Activated T-cell treated with anti-CD3 and anti-CD28 coated beads for 48 hours (primary cell): ENCODE measurements at regions not wholly inside any gene's neighbourhood (a gene's known extent, or its start where the extent isn't known, plus 50 kb on each side); places are given as distances from the start of the nearest gene placed in this dataset.
"Not testable (repeated sequence)": the region's sequence is repeated elsewhere in the genome, so short reads cannot be mapped to it uniquely, and the experiment has no call there.

Experiments
- DNase-seq: peaks from one replicate; pipeline ENCODE4 v3.0.0-alpha.2; 2020; ENCODE audit warnings: low read depth

DNA sequence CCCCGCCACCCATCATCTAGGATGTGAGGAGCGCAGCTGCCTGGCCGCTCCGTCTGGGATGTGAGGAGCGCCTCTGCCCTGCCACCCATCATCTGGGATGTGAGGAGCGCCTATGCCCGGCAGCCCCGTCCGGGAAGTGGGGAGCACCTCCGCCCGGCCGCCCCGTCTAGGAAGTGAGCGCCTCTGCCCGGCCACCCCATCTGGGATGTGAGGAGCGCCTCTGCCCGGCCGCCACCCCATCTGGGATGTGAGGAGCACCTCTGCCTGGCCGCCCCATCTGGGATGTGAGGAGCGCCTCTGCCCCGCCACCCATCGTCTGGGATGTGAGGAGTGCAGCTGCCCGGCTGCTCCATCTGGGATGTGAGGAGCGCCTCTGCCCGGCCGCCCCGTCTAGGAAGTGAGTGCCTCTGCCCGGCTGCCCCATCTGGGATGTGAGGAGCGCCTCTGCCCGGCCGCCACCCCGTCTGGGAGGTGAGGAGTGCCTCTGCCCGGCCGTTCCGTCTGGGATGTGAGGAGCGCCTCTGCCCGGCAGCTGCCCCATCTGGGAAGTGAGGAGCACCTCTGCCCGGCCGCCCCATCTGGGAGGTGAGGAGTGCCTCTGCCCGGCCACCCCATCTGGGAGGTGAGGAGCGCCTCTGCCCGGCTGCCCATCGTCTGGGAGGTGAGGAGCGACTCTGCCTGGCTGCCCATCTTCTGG is 1086.5 kb downstream of the TYW1 start:
- DNase-seq = not testable (repeated sequence)

DNA sequence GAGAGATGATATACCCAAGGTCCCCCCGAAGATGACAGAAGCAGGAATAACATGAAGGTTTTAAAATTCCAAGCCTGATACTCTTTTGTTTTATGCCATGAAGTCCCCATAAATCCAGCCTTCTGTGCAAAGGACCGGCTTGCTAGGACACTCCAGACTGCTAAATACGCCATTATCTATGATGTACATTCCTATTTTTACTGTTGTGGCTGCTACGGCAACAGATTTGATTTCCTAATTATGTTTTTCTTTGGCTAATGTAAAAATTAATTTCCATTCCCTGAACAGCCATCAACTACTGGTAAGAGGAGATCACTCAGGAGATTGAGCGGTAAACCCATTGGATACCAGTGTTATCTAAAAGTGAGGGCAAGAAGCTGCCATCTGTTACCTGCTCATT is 1090.8 kb downstream of the TYW1 start:
- DNase-seq = no peak

DNA sequence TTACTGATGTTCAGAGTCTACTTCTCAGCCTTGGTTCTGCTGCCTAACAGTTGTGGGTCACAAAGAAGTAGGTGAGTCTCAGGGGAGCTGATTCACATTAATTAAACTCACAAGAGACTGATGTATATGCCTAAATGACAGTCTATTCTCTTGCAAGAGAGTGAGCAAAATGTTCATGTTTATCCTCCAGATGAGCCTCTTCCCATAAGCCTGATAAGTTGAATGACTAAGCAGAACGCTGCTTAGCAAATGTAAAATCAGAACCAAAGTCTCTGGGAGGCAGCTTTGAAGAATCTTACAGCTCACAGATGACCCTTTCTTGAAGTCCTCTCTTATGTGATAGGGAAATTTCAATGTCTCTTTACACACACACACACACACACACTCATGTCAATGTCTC is 1092.2 kb downstream of the TYW1 start:
- no peak for DNase-seq

DNA sequence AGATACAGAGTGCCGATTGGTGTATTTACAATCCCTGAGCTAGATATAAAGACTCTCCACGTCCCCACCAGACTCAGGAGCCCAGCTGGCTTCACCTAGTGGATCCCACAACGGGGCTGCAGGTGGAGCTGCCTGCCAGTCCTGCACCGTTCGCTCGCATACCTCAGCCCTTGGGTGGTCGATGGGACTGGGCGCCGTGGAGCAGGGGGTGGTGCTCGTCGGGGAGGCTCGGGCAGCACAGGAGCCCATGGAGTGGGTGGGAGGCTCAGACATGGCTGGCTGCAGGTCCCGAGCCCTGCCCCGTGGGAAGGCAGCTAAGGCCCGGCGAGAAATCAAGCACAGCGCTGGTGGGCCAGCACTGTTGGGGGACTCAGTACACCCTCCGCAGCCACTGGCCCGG is 1093.6 kb downstream of the TYW1 start:
- not testable (repeated sequence) for DNase-seq

DNA sequence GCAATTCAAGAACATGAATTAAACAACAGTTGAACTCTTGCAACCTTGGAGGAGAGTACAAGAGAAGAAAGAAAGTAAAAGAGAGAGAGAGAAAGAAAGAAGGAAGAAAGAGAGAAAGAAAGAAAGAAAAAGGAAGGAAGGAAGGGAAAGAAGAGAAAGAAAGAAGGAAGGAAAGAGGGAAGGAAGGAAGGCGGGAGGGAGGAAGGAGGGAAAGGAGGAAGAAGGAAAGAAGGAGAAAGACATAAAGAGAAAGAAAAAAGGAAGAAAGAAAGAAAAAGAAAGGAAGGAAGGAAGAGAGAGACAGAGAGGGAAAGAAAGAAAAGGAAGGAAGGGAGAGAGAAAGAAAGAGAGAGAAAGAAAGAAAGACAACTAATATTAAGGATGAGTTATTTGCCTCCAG is 1106.7 kb downstream of the TYW1 start:
- no peak for DNase-seq

DNA sequence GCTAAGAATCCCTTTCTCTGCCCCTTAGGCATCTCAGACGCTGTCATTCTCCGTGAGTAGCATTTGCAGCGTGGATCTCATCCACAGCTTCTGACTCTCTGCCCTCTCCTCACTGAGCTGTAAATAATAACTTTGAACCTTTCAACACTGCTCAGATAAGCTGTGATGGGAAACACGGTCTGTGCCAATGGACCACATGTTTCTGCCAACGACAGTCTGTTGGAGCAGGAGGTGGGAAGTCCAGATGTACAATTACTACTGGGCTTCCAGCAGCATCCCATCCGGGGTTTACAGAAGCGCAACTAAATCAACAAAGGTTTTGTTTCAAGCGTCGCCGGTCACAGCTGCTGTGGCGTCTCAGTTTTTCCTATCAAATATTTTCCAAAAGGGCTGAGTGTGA is 1110.6 kb downstream of the TYW1 start:
- DNase-seq = no peak

DNA sequence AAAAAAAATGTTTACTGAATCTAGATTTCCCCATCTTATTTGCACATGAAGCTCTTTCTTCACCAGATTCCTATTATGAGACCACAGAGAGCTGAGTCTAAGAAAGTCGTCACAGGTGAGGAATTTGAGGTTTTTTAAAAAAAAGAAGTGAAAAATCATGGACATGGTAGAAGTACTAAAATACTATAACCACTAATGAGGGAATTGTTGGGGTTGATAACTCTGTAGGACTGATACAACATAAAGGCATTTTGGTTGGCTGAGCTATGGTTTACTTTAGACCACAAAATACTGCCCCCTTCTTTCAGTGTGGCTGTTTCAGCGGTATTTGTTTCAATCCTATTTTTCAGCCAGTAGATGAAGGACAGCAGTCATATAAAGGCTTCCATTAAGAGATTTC is 1111.3 kb downstream of the TYW1 start:
- DNase-seq = no peak

DNA sequence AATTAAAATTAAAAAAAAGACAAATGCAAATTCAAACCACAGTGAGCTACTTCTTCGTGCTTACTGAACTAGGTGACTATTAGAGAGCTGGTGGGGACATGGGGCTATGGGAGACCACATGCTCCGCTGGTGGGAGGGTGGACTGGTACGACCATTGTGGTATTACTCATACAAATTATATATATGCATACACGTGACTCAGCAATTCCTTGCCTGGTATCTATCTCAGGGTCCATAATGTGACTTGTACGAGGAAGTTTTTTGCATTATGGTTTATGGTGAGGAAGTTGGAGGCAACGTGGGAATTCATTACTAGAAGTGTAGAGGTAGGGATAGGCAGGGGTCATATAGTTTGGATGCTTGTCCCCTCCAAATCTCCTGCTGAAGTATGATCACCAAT is 1112.7 kb downstream of the TYW1 start:
- DNase-seq = no peak

DNA sequence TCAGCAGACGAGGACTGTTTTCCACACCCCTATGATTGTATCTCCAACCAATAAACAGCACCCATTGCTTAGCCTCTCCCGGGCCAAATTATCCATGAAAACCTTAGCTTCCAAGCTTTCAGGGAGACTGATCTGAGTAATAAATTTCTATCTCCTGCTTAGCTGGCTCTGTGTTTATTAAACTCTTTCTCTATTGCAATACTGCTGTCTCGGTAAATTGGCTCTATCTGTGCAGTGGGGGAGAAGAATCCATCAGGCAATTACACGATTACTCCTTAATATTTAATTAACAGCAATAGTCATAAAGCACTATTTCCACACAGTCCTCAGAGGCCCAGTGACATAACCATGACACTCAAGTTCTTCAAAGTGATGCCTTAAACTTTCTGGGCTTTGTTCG is 1122.8 kb downstream of the TYW1 start:
- no peak for DNase-seq

DNA sequence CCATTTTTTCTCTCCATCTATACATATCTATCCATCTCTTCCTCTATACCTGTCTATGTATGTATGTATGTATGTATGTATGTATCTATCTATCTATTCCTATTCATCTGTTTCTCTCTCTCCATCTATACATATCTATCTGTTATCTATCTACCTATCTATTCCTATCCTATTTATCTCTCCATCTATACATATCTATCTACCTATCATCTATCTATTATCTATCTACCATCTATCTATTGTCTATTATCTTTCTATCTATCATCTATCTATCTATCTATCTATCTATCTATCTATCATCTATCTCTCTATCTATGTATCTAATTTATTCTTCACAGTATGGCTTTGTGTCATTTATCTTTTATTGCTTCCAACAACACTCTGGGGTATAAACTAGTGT is 1124.4 kb downstream of the TYW1 start:
- DNase-seq = no peak

DNA sequence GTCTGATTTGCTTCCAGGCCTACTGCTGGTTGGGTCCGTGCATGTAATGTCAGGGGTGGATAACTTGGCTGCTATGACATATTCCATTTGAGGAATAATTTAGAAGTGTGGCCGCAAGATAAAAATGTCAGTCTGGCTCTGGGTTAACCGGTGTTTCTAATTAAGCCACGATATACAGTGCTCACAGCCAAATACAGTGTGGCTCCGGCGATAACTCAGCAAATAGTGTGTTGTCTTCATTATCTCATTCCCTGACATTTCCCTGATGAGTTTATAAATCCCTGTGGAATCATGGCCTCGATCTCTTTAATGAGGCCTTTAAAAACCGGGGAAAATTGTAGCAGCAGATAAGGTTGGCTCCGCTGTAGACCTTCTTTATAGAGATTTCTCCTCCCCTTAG is 1125.0 kb downstream of the TYW1 start:
- DNase-seq = no peak

DNA sequence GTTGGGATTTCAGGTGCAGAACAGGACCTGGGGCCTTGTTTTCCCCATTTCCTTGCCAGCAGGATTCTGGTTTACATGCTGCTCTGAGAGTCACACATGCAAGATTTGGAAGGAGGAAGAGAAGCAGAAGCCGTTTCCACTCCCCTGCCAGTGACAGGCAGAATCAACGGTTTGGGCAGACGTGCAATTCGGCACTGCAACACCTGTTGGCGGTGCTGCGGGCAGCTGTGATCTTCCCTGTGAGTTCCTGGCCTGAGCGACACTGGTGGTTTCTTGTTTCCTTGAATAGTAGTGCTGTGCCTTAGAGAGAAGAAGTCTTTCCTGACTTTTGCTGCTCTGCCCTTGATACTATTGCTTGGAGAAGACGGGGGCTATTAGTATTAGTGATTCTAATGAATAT is 1126.2 kb downstream of the TYW1 start:
- DNase-seq = no peak

DNA sequence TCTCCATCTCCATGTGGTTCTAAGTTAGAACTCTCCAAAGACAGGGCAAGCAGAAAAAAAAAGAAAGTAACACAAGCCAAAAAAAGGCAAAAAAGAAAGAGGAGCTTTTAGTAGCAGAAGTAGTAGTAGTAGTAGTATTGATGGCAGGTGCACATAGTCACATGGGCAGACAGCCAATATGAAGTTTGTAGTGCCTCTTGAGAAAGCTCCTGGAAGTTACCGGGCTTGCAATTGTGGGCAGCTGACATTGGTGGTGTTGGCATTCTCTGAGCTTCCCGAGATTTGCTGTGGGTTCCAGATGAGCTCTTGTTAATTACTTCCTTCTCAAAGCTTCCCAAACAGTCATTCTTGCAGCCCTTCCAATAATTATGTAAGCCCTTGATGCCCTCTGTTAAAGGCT is 1128.5 kb downstream of the TYW1 start:
- no peak for DNase-seq

DNA sequence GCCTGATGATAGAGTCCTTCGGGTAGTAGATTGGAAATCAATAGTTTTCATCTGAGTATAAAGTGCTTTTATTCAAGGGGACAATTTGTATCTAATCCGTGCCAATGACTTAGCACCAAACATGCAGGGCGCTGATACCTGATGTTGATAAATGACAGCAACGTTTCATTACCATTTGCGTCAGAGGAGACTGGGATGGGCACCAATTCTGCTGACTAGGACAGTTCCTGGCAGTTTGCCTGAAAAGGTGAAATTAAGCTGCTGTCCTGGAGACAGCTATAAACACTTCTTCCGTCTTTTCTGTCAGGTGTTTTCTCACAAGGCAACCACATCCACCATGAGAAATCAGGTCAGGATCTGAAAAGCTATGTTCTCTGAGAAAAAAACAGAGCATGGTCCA is 1136.4 kb downstream of the TYW1 start:
- no peak for DNase-seq

DNA sequence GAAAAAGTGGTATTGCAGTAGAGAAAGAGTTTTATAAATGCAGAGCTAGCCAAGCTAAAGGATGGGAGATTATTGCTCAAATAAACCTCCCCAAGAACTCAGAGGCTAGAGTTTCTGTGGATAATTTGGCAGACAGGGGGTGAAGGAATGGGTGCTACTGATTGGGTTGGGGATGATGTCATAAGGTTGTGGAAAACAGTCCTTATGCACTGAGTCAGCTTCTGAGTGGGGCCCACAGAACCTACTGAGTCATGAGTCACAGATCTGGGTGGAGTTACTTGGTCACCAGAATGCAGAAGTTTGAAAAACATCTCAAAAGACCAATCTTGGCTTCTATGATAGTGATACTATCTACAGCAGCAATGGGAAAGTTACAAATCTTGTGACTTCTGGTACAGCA is 1146.7 kb downstream of the TYW1 start:
- DNase-seq = no peak

DNA sequence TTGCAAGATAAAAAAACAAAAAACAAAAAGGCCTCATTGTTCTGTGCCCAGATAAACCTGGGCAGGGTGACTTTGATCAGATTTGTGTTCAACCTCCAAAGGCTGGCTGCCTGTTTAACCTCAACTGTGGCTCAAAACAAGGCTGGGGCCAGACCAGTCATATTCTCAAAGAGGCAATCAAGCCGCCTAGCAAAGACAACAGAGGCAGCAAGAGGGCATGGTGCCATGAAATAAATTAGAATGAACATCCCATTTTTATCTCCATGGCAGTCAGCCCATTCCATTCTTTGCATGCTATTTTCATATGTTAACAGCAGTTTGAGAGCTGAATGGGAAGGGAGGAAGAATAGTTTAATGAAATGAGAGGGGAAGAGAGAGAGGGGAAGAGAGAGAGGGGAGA is 1150.3 kb downstream of the TYW1 start:
- no peak for DNase-seq

DNA sequence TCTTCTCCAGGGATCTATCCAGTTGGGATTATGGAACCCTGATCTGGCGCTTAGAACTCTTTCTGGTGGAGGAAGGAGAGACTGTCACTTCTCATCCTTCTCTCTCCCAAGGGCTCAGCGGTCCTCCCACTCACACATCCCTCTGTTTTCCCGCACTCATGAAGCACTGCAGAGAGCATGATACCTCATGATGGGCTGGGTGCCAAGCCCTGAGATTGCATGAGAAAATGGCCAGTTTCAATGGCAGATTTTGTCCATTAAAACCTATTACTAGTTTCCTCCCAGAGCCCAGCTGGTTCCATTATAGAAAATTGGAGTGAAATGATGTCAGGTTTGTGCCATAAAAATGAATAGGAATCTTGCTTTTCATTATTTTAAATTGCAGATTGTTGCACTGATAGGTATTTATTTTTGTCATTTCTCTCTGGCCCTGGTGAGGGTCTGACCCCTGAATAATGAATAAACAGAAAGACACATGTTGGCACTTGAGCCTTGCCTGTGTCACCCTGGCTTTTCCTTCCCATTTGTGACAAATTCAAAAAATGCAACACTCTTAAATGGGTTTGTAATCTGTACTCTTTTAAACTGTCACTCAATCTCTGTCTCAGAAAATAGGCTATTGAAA is 1151.1 kb downstream of the TYW1 start:
- DNase-seq = no peak

DNA sequence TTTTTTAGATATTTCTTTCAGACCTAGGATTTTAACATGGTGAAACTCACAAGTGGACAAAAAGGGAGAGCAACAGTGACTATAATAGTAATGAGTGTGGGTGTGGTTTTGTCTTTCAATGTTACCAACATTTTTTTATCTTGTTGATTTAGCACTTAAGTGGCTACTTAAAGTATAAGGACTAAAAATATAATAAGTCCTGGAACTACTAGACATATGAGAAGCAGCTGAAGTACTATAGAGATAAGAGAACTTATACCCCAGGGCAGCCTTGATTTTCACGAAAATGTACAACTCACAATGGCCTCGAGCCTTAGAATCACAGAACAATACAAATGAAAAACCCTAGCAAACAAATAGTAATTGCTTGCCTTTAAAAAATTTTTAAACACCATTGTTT is 1151.8 kb downstream of the TYW1 start:
- DNase-seq = no peak

DNA sequence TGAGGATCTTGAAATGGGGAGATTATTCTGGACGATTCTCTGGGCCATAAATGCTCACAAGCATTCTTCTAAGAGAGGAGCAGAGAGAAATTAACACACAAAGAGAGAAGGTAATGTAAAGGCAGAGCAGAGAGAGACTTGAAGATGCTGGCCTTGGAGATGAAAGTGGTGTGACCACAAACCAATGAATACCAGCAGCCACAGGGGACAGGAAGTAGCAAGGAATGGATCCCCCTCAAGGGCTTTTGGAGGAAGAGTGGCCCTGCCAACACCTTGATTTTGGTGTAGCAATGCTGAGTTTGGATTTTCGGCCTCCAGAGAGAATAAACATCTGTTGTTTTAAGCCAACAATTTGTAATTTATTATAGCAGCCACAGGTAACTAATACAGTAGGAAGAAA is 1155.6 kb downstream of the TYW1 start:
- no peak for DNase-seq

DNA sequence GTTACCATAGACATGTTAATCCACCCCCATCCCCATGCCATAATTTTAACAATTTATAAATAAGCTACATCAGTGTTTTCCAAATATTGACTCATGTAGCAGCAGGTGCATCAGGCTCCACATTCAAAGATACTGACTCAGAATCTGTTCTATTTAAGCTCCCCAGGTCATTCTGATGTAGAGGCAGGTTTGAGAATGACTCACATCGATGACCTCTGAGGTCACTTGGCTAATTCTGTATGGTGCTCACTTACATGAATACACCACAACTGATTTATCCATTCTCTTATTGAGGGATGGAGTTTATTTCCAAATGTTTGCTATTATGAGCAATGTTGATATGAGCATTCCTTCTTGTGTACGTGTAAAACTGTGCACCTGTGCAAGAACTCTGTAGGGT is 1159.0 kb downstream of the TYW1 start:
- DNase-seq = no peak

DNA sequence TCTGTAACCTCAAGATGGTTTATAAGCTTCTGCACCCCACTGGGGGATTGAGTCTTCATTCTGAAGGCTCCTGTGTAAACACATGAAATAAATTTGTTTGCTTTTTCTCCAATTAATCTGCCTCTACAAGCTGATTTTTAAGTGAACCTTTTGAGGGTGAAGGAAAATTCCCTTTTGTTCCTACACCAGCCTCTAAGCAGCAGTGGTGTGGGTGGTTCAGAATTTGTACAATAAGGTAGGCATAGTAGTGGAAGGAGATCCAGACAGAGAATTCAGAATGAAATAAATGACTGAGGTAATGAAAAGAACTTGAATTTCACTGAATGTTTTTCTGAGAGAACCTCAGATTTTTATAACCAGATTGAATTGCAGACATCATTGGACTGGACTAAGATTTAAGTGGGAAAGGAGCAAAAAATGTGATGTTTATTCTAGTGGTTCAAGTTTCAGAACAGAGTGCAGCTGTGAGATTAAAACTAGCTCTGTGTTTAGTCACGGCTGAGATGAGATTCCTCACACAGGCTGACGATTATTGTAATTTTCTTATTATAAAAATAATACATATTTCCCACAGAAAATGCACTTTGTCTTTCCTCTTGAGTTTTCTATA is 1162.2 kb downstream of the TYW1 start:
- no peak for DNase-seq

DNA sequence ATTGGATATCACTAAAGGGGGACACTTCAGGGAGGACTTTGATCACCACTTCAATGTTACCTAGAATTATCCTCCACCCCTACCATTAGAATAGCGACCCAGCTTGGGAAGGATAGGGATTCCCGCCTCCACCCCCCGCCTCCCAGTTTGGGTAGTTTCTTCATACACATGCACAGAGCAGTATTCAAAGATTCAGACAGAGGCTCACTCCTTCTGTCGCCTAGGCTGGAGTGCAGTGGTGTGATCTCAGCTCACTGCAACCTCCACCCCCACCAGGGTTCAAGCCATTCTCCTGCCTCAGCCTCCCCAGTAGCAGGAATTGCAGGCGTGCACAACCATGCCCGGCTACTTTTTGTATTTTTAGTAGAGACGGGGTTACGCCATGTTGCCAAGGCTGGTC is 1166.1 kb downstream of the TYW1 start:
- no peak for DNase-seq

DNA sequence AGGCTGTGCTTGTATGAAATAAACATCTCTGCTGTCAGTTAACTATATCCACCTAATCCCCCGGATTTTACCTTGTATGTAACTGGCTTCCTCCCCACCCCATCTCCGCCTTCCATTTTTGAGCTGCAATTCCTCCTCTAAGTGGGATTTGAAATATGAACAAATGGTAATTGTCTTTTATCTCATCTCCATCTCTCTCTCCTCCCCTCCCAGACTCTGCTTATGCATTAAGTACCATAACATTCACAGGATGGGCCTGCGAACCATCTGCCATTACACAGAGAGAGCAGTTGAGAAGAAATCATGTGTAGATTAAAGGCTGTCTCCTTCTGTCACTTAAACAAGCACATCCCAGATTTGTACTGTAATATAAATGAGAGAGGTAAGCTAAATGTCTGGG is 1169.9 kb downstream of the TYW1 start:
- no peak for DNase-seq

DNA sequence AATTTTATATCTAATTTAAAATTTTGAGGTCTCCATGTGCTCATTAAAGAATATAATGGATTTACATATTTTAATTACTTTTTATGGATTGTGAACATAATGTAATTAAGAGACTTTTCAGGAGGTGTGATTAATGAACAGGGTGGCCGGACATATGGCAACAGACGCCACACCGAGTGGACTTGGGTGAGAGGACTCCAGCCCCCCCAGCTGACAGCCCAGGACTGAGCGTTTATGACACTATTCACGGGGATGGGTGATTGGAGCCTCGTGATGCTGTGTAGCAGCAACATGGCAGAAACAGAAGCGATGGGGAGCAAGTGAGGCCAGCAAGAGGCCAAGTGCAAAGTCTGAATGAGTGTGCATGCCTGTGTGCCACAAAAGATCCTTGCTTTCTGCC is 1176.9 kb downstream of the TYW1 start:
- DNase-seq = no peak
